ENCODE measurements at regions not wholly inside any gene's neighbourhood (a gene's known extent, or its start where the extent isn't known, plus 50 kb on each side); places are given as distances from the start of the nearest gene placed in this dataset.

- Histone ChIP-seq H3K27ac (ENCODE audit: low read depth in 2 of 2, low read length in 2 of 2) (no peak overlapping the region), H3K27me3 (ENCODE audit: control insufficient read depth in 2 of 2, insufficient read depth in 2 of 2, low read length in 2 of 2) (no peaks in the 10 kb centered on the region), H3K4me1 (ENCODE audit: control insufficient read depth in 2 of 2, insufficient read depth in 2 of 2, low read length in 2 of 2) (no peaks in the 10 kb centered on the region), H3K9me3 (ENCODE audit: control insufficient read depth in 2 of 2, low read length in 2 of 2) (no peaks in the 10 kb centered on the region), H3K4me3 (ENCODE audit: low read length in 2 of 2) (no peak overlapping the region), H3K9ac (ENCODE audit: low read depth in 1 of 2, low read length in 2 of 2) (no peak overlapping the region), H3K36me3 (ENCODE audit: control insufficient read depth in 2 of 2, insufficient read depth in 2 of 2, low read length in 2 of 2) (no peaks in the 10 kb centered on the region)
These were observed 187.5 kb upstream of the KL start for GRCh38 chr13:32828711-32829110.

GRCh38 chr13:32829269-32829668 lies 187.0 kb upstream of the KL start:
- H3K9ac ChIP-seq (ENCODE audit: low read depth in 1 of 2, low read length in 2 of 2), result no peak overlapping the region
- no peaks in the 10 kb centered on the region for H3K9me3 ChIP-seq (ENCODE audit: control insufficient read depth in 2 of 2, low read length in 2 of 2)
- H3K4me3 ChIP-seq (ENCODE audit: low read length in 2 of 2), result no peak overlapping the region
- no peaks in the 10 kb centered on the region for H3K27me3 ChIP-seq (ENCODE audit: control insufficient read depth in 2 of 2, insufficient read depth in 2 of 2, low read length in 2 of 2)
- no peak overlapping the region for H3K27ac ChIP-seq (ENCODE audit: low read depth in 2 of 2, low read length in 2 of 2)
- H3K4me1 ChIP-seq (ENCODE audit: control insufficient read depth in 2 of 2, insufficient read depth in 2 of 2, low read length in 2 of 2), result no peaks in the 10 kb centered on the region
- no peaks in the 10 kb centered on the region for H3K36me3 ChIP-seq (ENCODE audit: control insufficient read depth in 2 of 2, insufficient read depth in 2 of 2, low read length in 2 of 2)

- Histone ChIP-seq H3K9me3 (ENCODE audit: control insufficient read depth in 2 of 2, low read length in 2 of 2) (no peaks in the 10 kb centered on the region), H3K4me1 (ENCODE audit: control insufficient read depth in 2 of 2, insufficient read depth in 2 of 2, low read length in 2 of 2) (no peaks in the 10 kb centered on the region), H3K27me3 (ENCODE audit: control insufficient read depth in 2 of 2, insufficient read depth in 2 of 2, low read length in 2 of 2) (no peaks in the 10 kb centered on the region), H3K4me3 (ENCODE audit: low read length in 2 of 2) (no peak overlapping the region), H3K27ac (ENCODE audit: low read depth in 2 of 2, low read length in 2 of 2) (no peak overlapping the region), H3K36me3 (ENCODE audit: control insufficient read depth in 2 of 2, insufficient read depth in 2 of 2, low read length in 2 of 2) (no peaks in the 10 kb centered on the region), H3K9ac (ENCODE audit: low read depth in 1 of 2, low read length in 2 of 2) (no peak overlapping the region)
These were observed 186.4 kb upstream of the KL start for GRCh38 chr13:32829676-32830335.

- Histone ChIP-seq H3K9ac (ENCODE audit: low read depth in 1 of 2, low read length in 2 of 2) (no peak overlapping the region), H3K9me3 (ENCODE audit: control insufficient read depth in 2 of 2, low read length in 2 of 2) (no peaks in the 10 kb centered on the region), H3K4me1 (ENCODE audit: control insufficient read depth in 2 of 2, insufficient read depth in 2 of 2, low read length in 2 of 2) (no peaks in the 10 kb centered on the region), H3K27ac (ENCODE audit: low read depth in 2 of 2, low read length in 2 of 2) (no peak overlapping the region), H3K4me3 (ENCODE audit: low read length in 2 of 2) (no peak overlapping the region), H3K27me3 (ENCODE audit: control insufficient read depth in 2 of 2, insufficient read depth in 2 of 2, low read length in 2 of 2) (no peaks in the 10 kb centered on the region), H3K36me3 (ENCODE audit: control insufficient read depth in 2 of 2, insufficient read depth in 2 of 2, low read length in 2 of 2) (no peaks in the 10 kb centered on the region)
These were observed 185.7 kb upstream of the KL start for GRCh38 chr13:32830336-32831031.

GRCh38 chr13:32837307-32837972 lies 178.8 kb upstream of the KL start:
- H3K27me3 ChIP-seq (ENCODE audit: control insufficient read depth in 2 of 2, insufficient read depth in 2 of 2, low read length in 2 of 2), result no peaks in the 10 kb centered on the region
- peaks cover 4% of the 10 kb centered on the region in 2 donors for H3K4me1 ChIP-seq (ENCODE audit: control insufficient read depth in 2 of 2, insufficient read depth in 2 of 2, low read length in 2 of 2)
- H3K36me3 ChIP-seq (ENCODE audit: control insufficient read depth in 2 of 2, insufficient read depth in 2 of 2, low read length in 2 of 2), result no peaks in the 10 kb centered on the region
- no peaks in the 10 kb centered on the region for H3K9me3 ChIP-seq (ENCODE audit: control insufficient read depth in 2 of 2, low read length in 2 of 2)
- H3K27ac ChIP-seq (ENCODE audit: low read depth in 2 of 2, low read length in 2 of 2), result no peak overlapping the region
- H3K9ac ChIP-seq (ENCODE audit: low read depth in 1 of 2, low read length in 2 of 2), result no peak overlapping the region
- H3K4me3 ChIP-seq (ENCODE audit: low read length in 2 of 2), result no peak overlapping the region

GRCh38 chr13:32837973-32838927 lies 178.0 kb upstream of the KL start:
- H3K9me3 ChIP-seq (ENCODE audit: control insufficient read depth in 2 of 2, low read length in 2 of 2), result no peaks in the 10 kb centered on the region
- no peak overlapping the region for H3K9ac ChIP-seq (ENCODE audit: low read depth in 1 of 2, low read length in 2 of 2)
- no peaks in the 10 kb centered on the region for H3K36me3 ChIP-seq (ENCODE audit: control insufficient read depth in 2 of 2, insufficient read depth in 2 of 2, low read length in 2 of 2)
- peak overlapping the region; percentile 41 to 47 for H3K27ac ChIP-seq (ENCODE audit: low read depth in 2 of 2, low read length in 2 of 2)
- no peaks in the 10 kb centered on the region for H3K27me3 ChIP-seq (ENCODE audit: control insufficient read depth in 2 of 2, insufficient read depth in 2 of 2, low read length in 2 of 2)
- peaks cover 4% of the 10 kb centered on the region in 2 donors for H3K4me1 ChIP-seq (ENCODE audit: control insufficient read depth in 2 of 2, insufficient read depth in 2 of 2, low read length in 2 of 2)
- H3K4me3 ChIP-seq (ENCODE audit: low read length in 2 of 2), result no peak overlapping the region

- H3K27ac ChIP-seq (ENCODE audit: low read depth in 2 of 2, low read length in 2 of 2), result peak overlapping the region; percentile 41 to 47
- H3K9ac ChIP-seq (ENCODE audit: low read depth in 1 of 2, low read length in 2 of 2), result no peak overlapping the region
- no peaks in the 10 kb centered on the region for H3K36me3 ChIP-seq (ENCODE audit: control insufficient read depth in 2 of 2, insufficient read depth in 2 of 2, low read length in 2 of 2)
- no peaks in the 10 kb centered on the region for H3K9me3 ChIP-seq (ENCODE audit: control insufficient read depth in 2 of 2, low read length in 2 of 2)
- no peak overlapping the region for H3K4me3 ChIP-seq (ENCODE audit: low read length in 2 of 2)
- no peaks in the 10 kb centered on the region for H3K27me3 ChIP-seq (ENCODE audit: control insufficient read depth in 2 of 2, insufficient read depth in 2 of 2, low read length in 2 of 2)
- H3K4me1 ChIP-seq (ENCODE audit: control insufficient read depth in 2 of 2, insufficient read depth in 2 of 2, low read length in 2 of 2), result peaks cover 4% of the 10 kb centered on the region in 2 donors
These were observed 177.3 kb upstream of the KL start for GRCh38 chr13:32838945-32839344.

- Histone ChIP-seq H3K4me1 (ENCODE audit: control insufficient read depth in 2 of 2, insufficient read depth in 2 of 2, low read length in 2 of 2) (peaks cover 4% of the 10 kb centered on the region in 2 donors), H3K36me3 (ENCODE audit: control insufficient read depth in 2 of 2, insufficient read depth in 2 of 2, low read length in 2 of 2) (no peaks in the 10 kb centered on the region), H3K4me3 (ENCODE audit: low read length in 2 of 2) (no peak overlapping the region), H3K27me3 (ENCODE audit: control insufficient read depth in 2 of 2, insufficient read depth in 2 of 2, low read length in 2 of 2) (no peaks in the 10 kb centered on the region), H3K9ac (ENCODE audit: low read depth in 1 of 2, low read length in 2 of 2) (no peak overlapping the region), H3K27ac (ENCODE audit: low read depth in 2 of 2, low read length in 2 of 2) (no peak overlapping the region), H3K9me3 (ENCODE audit: control insufficient read depth in 2 of 2, low read length in 2 of 2) (no peaks in the 10 kb centered on the region)
These were observed 176.1 kb upstream of the KL start for GRCh38 chr13:32840113-32840512.

GRCh38 chr13:32840989-32841713 lies 175.1 kb upstream of the KL start:
- H3K27me3 ChIP-seq (ENCODE audit: control insufficient read depth in 2 of 2, insufficient read depth in 2 of 2, low read length in 2 of 2), result no peaks in the 10 kb centered on the region
- H3K4me3 ChIP-seq (ENCODE audit: low read length in 2 of 2), result no peak overlapping the region
- no peak overlapping the region for H3K27ac ChIP-seq (ENCODE audit: low read depth in 2 of 2, low read length in 2 of 2)
- H3K9me3 ChIP-seq (ENCODE audit: control insufficient read depth in 2 of 2, low read length in 2 of 2), result no peaks in the 10 kb centered on the region
- H3K4me1 ChIP-seq (ENCODE audit: control insufficient read depth in 2 of 2, insufficient read depth in 2 of 2, low read length in 2 of 2), result peaks cover 4% of the 10 kb centered on the region in 2 donors
- no peaks in the 10 kb centered on the region for H3K36me3 ChIP-seq (ENCODE audit: control insufficient read depth in 2 of 2, insufficient read depth in 2 of 2, low read length in 2 of 2)
- H3K9ac ChIP-seq (ENCODE audit: low read depth in 1 of 2, low read length in 2 of 2), result no peak overlapping the region
